Ectodermal cell (in vitro differentiated cells): ENCODE measurements at regions not wholly inside any gene's neighbourhood (a gene's known extent, or its start where the extent isn't known, plus 50 kb on each side); places are given as distances from the start of the nearest gene placed in this dataset.

Experiments
- H3K27ac ChIP-seq: 2 replicates; pipeline ENCODE4 v1.7.0; 2013; ENCODE audit warnings: mild to moderate bottlenecking, low read depth, low read length; ENCODE audit not compliant: insufficient read depth, poor library complexity, severe bottlenecking
- H3K27me3 ChIP-seq: 2 replicates; pipeline ENCODE4 v1.7.0; 2013; ENCODE audit warnings: mild to moderate bottlenecking, low read length; ENCODE audit not compliant: insufficient read depth, control insufficient read depth, poor library complexity, severe bottlenecking
- H3K36me3 ChIP-seq: one replicate; pipeline ENCODE4 v1.7.0; 2013; ENCODE audit warnings: low read length; ENCODE audit not compliant: control insufficient read depth, insufficient read depth
- H3K4me1 ChIP-seq: one replicate; pipeline ENCODE4 v1.7.0; 2013; ENCODE audit warnings: low read length; ENCODE audit not compliant: control insufficient read depth, insufficient read depth
- H3K4me3 ChIP-seq: 2 replicates; pipeline ENCODE4 v1.7.0; 2013; ENCODE audit warnings: low read depth, low read length, control low read depth; ENCODE audit not compliant: insufficient read depth
- H3K9me3 ChIP-seq: 2 replicates; pipeline ENCODE4 v1.7.0; 2013; ENCODE audit warnings: mild to moderate bottlenecking, low read length, moderate library complexity; ENCODE audit not compliant: control insufficient read depth
- WGBS, 2 experiments: methylation state at CpG; one replicate each; pipeline ENCODE4 v1.1.7; 2013; ENCODE audit warnings: missing lambda C conversion rate in 2 of 2; 5-methylcytosine and 5-hydroxymethylcytosine counted together

DNA sequence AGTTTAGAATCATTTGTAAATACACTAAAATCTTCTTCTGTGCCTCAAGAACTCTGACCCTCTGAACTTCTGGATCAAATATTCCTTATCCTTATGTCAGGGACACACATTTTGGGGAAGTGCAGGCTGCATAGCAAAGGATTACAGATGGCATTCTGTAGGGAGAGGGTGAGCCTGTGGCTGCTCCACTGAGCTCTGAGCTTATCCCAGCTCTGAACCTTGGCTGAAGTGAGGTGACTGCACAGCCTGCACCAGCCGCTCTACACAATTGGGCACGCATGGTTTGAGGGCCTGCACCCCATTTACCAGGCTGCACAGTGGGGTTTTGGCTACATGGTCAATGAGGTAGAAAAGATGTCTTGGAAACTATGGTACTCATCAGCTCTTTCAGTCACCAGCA, 251.6 kb downstream of the GALR1 start:
- no peak overlapping the region for H3K27ac ChIP-seq
- no peak overlapping the region for H3K4me3 ChIP-seq
- no peaks in the 10 kb centered on the region for H3K36me3 ChIP-seq
- H3K9me3 ChIP-seq, result no peaks in the 10 kb centered on the region
- H3K27me3 ChIP-seq, result no peaks in the 10 kb centered on the region
- H3K4me1 ChIP-seq, result no peaks in the 10 kb centered on the region
- 45 to 47% methylated on average over 2 of the region's 2 CpGs for WGBS, 2 experiments

DNA sequence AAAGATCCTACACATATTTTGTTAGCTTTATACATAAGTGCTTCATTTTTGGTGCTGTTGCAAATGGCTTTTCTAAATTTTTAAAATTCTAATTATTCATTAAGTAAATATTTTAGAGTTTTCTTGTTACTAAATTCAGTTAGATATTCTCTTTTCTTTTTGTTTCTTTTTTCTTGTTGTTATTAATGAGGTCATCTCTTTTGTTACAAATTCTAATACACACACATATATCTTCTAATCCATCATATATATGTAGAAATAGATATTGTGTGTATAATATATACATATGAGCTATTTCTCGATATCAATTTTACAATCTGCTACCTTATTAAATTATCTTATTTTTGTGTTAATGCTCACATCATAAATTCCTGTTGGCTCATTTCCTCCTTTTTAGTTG, 255.9 kb downstream of the GALR1 start:
- Histone ChIP-seq H3K4me3 (no peak overlapping the region), H3K27ac (no peak overlapping the region), H3K9me3 (no peaks in the 10 kb centered on the region), H3K27me3 (no peaks in the 10 kb centered on the region), H3K4me1 (no peaks in the 10 kb centered on the region), H3K36me3 (no peaks in the 10 kb centered on the region)
- WGBS, 2 experiments, result no CpG with 5 or more reads among the region's 1 CpG

DNA sequence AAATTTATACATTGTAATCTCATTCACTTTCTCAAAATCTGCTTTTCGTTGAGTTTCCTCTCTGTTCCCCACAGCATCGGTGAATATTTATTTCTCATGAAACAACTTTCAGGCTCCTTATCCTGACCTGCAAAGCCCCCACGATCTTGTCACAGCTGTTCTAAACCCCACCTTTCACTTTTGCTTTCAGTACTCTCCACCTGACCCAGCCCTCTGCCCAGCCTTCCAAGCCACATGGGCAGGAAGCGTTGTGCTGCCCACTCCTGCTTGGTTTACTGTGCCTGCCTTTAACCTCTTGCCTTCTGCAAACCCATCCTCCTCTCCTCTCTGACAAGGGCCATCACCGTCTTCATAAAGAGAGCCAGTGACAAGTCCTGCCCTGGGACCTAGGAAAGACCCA, 262.5 kb downstream of the GALR1 start:
- 93 to 94% methylated on average over 5 of the region's 5 CpGs for WGBS, 2 experiments
- no peaks in the 10 kb centered on the region for H3K9me3 ChIP-seq
- H3K4me1 ChIP-seq, result no peaks in the 10 kb centered on the region
- H3K27me3 ChIP-seq, result no peaks in the 10 kb centered on the region
- H3K4me3 ChIP-seq, result no peak overlapping the region
- no peak overlapping the region for H3K27ac ChIP-seq
- no peaks in the 10 kb centered on the region for H3K36me3 ChIP-seq

DNA sequence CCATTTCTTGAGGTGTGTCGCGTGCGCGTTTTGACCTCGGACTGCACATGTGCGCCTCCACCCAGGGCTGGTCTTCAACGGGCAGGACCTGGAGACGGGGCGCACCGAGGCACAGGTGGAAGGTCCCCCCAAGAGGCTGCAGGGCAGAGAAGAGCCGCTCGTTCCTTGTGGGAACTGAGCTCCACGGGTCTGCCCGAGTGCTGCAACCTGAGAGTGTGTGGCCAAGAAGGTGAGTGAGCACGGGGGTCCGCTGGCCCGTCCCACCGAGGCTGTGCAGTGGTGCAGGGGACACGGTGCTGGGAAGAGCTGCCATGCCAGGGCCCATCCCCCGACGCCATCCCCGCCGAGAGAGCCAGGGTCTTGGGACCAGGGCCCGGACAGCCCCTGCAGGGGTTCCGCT, 268.3 kb downstream of the GALR1 start:
- WGBS, 2 experiments, result 91% methylated on average over 25 of the region's 25 CpGs
- H3K27ac ChIP-seq, result no peak overlapping the region
- no peak overlapping the region for H3K4me3 ChIP-seq
- no peaks in the 10 kb centered on the region for H3K9me3 ChIP-seq
- H3K27me3 ChIP-seq, result no peaks in the 10 kb centered on the region
- no peaks in the 10 kb centered on the region for H3K36me3 ChIP-seq
- no peaks in the 10 kb centered on the region for H3K4me1 ChIP-seq

DNA sequence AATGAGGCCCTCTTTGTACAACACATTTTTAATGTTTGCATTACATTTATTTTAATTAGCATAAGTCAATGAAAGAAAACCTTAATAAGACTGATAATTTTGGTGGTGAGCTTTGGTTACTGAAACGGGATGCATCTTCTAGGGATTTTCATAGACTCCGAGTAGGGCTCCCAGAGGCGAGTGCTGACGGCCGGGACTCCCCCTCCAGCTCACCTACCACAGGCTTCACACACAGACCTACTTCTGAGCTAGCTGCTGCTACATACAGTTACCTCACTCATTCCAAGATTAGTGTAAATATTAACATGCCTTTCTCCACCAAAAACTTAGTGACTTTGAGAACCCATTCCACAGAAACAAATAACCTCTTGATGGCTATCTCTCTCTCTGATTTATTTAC, 271.1 kb downstream of the GALR1 start:
- Histone ChIP-seq H3K27me3 (no peaks in the 10 kb centered on the region), H3K4me3 (no peak overlapping the region), H3K27ac (no peak overlapping the region), H3K36me3 (no peaks in the 10 kb centered on the region), H3K9me3 (no peaks in the 10 kb centered on the region), H3K4me1 (no peaks in the 10 kb centered on the region)
- WGBS, 2 experiments, result 90% methylated on average over 5 of the region's 5 CpGs

DNA sequence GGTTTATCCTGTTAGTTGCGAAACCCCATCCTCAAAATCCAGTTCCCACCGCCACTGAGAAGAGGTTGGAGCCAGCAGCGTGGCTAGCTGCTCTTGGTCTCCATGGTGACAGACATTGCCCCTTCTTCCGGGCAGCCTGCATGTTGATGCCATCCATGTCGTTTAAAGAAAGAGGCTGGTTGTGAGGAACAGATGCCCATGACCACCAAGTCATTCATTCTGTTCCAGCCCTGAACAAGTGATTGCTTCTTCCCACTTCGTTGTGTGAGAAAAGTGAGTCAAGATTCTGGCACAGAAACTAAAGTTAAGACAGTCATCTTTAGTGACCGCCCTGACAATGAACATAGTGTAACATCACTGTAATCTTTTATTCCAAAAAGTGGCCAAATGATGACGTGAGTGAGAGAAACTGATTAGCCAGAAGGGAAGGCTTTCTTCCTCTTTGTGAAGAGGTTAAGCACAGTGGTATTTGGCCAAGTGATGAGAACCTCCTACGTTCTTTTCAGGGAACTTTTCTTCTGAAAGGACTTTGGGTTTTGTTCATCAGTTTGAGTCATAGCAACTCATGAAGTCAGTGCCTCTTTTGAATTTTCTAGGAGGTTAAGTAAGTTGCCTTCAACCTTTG, 272.5 kb downstream of the GALR1 start:
- no peak overlapping the region for H3K4me3 ChIP-seq
- WGBS, 2 experiments, result 89 to 90% methylated on average over 9 of the region's 9 CpGs
- no peak overlapping the region for H3K27ac ChIP-seq
- no peaks in the 10 kb centered on the region for H3K9me3 ChIP-seq
- H3K27me3 ChIP-seq, result no peaks in the 10 kb centered on the region
- H3K4me1 ChIP-seq, result no peaks in the 10 kb centered on the region
- no peaks in the 10 kb centered on the region for H3K36me3 ChIP-seq

DNA sequence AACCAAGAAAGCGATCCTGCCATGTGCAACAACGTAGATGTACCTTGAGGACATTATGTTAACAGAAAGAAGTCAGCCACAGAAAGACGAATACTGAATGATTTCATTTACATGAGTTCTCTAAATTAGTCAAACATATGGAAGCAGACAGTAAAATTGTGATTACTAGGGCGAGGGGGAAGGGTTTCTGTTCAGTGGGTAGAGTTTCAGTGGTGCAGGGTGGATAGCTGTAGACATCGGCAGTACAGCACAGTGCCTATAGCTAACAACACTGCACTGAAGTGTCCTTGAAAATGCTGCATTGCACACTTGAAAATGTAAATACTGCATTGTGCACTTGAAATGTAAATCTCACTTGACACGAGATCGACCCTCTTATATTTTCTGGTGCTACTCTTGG, 275.3 kb downstream of the GALR1 start:
- Histone ChIP-seq H3K27ac (no peak overlapping the region), H3K9me3 (no peaks in the 10 kb centered on the region), H3K27me3 (no peaks in the 10 kb centered on the region), H3K36me3 (no peaks in the 10 kb centered on the region), H3K4me1 (no peaks in the 10 kb centered on the region), H3K4me3 (no peak overlapping the region)
- 91 to 95% methylated on average over 7 of the region's 7 CpGs for WGBS, 2 experiments

DNA sequence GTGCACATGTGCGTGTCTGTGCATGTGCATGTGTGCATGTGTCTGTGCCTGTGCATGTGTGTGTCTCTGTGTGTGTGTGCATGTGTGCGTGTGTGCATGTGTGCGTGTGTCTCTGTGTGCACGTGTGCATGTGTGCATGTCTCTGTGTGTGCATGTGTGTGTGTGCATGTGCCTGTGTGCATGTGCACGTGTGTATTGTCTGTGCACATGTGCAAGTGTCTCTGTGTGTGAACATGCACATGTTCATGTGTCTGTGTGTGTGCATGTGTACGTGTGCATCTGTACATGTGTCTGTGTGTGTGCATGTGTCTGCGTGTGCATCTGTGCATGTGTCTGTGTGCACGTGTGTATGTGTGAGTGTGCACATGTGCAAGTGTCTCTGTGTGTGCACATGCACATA, 277.3 kb downstream of the GALR1 start:
- Histone ChIP-seq H3K36me3 (no peaks in the 10 kb centered on the region), H3K27ac (no peak overlapping the region), H3K4me3 (no peak overlapping the region), H3K27me3 (no peaks in the 10 kb centered on the region), H3K9me3 (no peaks in the 10 kb centered on the region), H3K4me1 (no peaks in the 10 kb centered on the region)
- WGBS, 2 experiments, result 91 to 93% methylated on average over 8 of the region's 8 CpGs

DNA sequence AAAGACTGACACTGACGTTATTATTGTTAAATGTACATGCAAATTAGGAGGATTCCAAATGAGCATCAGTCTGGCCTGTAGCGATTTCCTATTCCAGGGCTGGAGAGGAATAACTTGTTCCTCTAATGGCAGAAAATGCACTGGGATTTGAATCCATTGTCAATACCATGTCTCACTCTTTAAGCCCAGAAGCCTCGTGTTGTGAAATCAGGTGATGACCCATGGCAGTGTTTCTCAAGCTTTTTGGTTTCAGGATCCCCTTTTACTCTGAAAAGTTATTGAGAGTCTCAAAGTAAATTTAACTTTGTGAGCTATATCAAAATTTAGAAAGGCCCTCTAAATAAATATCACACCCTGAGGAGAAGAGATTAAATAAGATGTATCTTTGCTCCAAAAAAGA, 279.2 kb downstream of the GALR1 start:
- 91 to 93% methylated on average over 3 of the region's 3 CpGs for WGBS, 2 experiments
- H3K27ac ChIP-seq, result no peak overlapping the region
- H3K4me1 ChIP-seq, result no peaks in the 10 kb centered on the region
- no peaks in the 10 kb centered on the region for H3K36me3 ChIP-seq
- H3K4me3 ChIP-seq, result no peak overlapping the region
- H3K27me3 ChIP-seq, result no peaks in the 10 kb centered on the region
- no peaks in the 10 kb centered on the region for H3K9me3 ChIP-seq

DNA sequence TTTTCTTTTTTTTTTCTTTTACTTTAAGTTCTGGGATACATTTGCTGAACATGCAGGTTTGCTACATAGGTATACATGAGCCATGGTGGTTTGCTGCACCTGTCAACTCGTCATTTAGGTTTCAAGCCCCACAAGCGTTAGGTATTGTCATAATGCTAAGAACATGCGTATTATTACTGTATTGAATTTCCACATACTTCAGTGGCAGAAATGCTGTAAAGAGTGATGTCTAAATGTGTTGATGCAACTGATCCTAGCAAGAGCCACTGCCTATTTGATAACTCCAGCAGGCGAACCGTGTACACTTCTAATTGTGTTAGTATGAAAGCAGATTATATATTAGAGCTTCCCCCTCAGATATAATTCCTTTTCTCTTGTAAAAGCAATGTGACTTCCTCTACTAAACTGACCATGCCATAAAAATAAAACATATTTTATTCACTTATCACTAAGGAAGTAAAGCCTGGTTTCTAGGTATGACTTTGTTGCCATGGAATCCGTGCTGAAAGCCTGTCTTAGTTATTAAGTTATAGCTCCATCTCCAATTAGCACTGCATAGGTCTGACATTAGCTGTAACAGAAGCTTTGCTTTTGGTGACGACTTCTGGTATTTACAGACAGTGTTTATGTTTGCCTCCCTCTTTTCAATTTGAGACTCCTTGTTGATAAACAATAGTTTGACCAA, 280.0 kb downstream of the GALR1 start:
- Histone ChIP-seq H3K9me3 (no peaks in the 10 kb centered on the region), H3K27me3 (no peaks in the 10 kb centered on the region), H3K36me3 (no peaks in the 10 kb centered on the region), H3K4me3 (no peak overlapping the region), H3K4me1 (no peaks in the 10 kb centered on the region), H3K27ac (no peak overlapping the region)
- WGBS, 2 experiments, result 92 to 97% methylated on average over 5 of the region's 7 CpGs
